ENCODE measurements at regions not wholly inside any gene's neighbourhood (a gene's known extent, or its start where the extent isn't known, plus 50 kb on each side); places are given as distances from the start of the nearest gene placed in this dataset.

DNA sequence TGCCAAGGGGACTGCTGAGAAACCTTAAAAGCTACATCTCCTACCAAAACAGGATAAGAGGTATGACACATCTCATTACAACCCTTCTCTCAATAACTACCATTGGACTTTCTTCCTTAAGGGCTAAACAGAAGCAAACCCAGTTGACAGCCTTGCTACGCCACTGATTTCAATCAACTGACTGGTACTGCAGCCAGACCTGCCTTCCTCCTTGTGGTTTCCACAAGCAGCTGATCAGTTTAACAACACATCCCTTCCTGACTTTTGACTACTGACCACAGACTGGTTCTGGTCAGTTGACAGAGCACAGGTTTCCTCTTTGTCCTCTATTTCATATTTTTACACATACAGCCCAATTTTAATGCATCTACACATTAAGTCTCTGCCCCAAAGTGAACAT, 108.8 kb downstream of the ADAMTS1 start:
- no peak for DNase-seq

DNA sequence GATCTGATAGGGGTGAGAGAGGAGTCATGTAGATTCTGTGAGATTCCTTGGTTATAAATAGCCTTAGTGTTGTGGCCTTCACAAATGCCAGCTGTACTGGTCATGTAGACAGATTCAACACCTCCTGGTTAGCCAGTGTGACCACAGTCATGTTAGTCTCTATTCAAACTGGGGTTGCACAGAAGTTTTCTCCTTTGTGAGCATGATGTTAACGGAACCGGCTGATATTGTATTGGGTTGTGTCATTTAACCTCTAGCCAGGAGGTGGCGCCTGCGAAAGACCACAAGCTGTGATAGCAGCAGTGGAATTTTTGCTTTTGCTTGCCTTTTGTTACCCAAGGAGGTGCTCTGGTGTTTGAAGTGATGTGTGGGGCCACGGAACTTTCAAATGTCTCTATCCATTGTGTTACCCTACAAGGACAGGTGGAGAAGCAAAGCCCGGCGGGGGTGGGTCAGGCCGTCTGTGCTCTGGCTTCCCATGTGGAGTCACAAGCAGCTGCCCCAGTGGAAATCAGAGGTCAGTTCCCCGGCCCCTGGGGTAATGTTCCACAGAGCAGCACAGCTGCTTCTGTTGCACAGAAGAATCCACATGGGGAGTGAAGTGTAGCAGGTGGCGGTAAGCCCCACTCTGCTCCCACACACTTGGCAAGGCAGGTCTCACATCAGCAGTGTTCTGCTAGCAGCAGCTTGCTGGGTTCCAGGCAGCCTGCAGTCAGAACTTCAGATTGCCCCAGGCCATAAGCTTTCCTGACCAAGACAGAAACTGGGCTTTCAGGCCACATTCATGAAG, 112.6 kb downstream of the ADAMTS1 start:
- DNase-seq = no peak

DNA sequence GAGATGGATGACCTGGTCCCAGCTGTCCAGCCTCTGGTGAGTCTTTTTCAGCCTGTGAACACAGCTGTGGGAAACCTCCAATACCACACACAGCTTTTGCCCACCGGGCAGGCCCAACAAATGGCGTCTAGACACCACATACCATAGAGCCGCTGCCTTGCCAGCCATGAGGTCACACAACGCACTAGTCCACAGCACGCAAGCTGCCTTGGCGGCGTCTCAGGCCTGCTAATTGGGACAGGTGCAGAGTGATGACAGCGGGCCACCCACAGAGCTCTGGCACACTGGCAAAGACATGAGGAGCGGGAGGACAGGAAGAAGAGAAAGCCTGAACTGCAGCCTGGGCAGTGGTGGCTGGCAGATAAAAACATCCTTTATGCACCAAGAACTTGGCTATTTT, 125.5 kb downstream of the ADAMTS1 start:
- peak; percentile 70 for DNase-seq

DNA sequence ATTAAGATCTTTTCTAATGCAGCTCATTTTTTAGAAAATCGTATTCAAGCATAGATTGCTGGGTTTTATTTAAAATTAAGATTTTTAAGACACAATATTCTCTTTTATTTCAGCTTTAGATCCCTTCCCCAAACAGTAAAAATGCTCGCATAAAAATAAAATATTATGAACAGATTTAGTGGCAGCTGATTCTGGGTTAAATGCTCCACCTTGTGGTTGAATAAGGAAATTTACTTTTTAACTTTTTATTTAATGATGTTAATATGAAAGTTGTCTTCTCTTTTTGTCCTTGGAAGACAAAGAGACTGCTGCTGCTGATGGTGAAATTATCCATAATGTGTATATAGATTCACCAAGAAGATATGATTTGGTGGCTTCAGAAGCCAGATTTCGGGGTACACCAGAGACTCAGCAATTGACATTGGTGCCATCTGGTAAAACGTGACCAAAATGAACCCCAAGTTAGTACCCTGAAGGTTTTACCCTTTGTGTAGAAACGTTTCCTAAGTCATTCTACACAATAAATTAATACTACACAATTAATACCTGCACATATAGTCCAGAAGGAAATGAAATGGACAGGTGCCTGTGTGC, 128.0 kb downstream of the ADAMTS1 start:
- no peak for DNase-seq

DNA sequence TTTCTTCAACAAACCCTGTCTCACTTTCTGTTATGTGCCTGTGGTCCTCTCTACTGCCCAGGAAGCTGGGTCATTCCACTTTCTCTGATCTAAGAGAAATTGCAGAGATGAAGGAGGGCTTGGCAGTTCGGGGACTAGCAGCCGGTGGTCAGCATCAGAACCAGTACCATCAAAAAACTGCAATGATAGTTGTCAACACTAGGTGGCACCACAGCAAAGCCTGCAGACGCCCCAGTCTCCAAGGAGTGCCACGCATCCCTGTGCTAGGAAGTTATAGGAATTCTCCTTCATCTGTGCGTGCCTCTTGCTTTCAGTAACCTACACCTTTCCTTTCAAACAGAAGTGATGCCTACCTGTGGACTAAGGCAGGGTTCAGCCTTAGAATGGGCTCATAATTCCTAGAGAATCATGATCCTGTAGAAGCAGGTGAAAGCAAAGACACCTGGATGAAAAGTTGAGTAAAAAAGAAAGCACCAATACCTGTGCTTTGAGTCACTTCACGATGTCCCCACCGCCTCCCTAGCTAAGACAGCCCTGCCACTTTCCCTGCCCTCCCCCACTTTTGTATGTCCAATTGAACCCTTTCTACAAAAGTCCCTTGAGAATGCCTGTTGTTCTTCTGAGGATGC, 129.2 kb downstream of the ADAMTS1 start:
- DNase-seq = peak; percentile 40

DNA sequence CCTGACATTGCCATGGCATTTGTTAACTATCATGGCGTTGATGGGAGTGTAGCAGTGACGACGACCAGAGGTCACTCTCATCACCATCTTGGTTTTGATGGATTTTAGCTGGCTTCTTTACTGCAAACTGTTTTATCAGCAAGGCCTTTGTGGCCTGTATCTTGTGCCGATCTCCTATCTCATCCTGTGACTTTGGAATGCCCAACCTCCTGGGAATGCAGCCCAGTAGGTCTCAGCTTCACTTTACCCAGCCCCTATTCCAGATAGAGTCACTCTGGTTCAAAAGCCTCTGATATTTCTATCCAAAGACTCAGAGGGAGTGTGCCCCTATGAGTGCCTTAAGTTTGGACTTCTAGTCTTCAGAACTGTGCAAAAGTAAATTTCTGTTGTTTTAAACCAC, 130.1 kb downstream of the ADAMTS1 start:
- DNase-seq = no peak

DNA sequence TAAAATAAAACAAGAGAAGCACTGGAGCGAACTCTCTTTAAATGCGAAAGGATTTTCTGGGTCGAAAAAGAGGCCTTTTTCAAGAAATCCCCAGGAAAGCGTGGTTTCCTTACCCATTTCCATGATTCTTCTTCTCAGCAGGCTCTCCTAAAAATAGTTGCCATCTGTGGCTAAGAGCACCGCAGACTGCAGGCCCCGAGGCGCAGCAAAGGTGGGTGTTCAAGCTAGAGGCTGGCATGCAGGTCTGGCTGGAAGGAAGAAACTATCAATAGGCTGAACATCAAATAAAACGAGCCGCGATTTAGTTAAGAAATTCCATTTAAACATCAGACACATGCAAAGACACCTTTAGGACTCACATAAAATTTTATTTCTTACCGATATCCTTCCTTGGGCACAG, 135.1 kb downstream of the ADAMTS1 start:
- no peak for DNase-seq

DNA sequence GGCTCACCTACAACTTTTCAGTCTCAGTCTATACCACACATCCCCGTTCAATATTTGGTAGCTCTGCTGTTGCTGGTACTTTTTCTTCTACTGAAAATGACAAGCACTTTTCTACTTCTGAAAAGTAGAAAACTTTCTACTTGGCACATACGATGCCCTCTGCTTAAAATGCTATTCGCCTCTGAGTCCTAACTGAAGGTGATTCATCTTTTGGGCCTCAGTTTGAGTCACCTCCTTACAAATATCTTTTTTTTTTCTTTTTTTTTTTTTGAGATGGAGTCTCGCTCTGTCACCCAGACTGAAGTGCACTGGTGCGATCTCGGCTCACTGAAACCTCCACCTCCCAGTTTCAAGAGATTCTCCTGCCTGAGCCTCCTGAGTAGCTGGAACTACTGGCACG, 136.0 kb upstream of the CYYR1 start:
- DNase-seq = no peak

DNA sequence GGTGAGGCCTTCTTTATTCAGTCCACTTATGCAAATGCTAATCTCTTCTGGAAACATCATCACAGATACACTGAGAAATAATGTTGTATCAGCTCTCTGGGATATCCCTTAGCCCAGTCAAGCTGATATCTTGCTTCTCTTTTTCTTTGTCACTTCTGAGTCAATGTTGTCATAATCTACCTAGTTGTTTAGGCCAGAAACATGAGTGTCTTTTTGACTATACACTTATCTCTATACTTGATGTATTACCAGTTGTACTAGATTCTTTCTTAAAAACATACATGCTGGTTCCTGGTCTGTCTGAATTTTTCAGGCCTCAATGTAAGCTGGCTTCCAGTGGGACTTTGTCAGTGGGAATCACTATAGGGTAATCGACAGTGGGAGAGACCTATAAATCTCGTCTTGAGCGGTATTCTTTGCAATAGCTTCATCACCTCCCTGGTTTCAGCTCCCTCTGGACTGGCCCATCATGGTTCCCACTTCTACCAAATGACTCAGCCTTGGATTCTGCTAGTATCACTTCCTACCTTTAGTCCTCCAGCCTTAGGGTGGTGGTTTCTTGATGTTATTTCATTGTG, 135.2 kb upstream of the CYYR1 start:
- no peak for DNase-seq

DNA sequence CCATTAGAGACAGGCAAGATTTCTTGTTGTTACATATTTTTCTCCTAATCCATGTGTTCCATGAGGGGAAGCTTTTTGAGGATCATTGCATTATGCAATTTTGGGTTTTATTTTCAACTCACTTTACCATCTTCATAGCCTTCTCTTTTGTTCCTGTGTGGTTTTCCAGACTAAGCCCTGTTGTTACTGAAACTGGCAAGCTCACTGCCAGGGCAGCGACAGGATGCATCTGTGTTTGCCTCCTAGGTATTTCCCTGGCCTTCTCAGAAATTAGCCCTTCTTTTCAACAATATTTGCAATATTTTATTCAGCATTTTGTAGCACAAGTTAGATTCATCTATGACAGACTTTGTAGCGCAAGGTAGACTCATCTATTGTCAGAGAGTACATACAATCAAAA, 134.2 kb upstream of the CYYR1 start:
- DNase-seq = no peak

DNA sequence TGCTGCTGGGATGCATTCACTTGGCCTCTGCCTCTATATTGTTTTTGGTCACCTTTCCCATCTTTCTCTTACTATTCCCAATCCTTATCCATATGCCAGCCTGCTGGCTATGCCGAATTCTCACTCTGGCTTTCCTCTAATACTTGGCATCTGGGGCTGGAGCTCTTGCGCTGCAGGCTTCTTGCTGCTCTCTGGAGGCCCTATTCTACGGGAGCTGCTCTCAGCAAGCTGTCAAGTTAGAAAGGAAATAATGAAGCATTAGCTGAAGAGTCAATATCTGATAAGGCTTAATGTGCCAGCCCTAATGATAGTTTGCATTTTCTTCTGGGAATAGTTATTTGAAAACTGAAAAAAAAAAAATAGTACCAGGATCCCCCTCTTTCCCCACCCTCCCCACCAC, 125.3 kb upstream of the CYYR1 start:
- no peak for DNase-seq

DNA sequence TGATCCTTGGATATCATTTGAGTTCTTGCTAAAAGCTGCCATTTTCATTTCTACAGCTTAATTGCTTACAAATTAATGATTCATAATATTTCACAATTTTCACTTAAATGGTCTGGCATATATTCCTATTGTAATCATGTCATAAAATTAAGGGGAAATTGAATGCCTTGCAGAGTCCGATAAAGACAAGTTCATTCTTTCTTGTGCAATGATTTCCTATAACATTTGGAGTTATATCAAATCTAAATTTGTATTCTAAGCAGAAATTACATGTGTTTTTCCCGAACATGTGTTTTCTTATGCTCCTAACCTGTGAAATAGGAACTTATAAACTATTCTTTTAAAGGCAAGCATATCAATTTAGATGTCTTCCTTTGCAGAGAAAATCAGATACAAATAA, 118.3 kb upstream of the CYYR1 start:
- DNase-seq = no peak

DNA sequence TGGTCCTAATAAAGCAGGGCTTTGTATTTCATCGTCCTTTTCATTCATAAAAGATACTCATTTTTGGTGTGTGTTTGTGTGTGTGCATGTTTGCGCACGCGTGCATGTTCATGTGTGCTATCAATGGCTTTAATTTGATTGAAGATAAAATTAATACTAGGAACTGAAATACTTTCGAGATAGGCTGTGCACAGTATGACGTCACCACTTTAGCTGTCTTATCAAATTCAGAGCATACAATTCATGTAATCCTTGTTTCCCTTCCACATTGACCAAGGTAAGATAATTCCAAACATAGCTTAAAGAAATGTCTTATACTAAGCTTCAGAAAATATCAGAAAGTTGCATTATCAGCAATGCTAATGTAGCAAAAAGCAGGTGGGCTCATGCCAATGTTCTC, 113.6 kb upstream of the CYYR1 start:
- no peak for DNase-seq

DNA sequence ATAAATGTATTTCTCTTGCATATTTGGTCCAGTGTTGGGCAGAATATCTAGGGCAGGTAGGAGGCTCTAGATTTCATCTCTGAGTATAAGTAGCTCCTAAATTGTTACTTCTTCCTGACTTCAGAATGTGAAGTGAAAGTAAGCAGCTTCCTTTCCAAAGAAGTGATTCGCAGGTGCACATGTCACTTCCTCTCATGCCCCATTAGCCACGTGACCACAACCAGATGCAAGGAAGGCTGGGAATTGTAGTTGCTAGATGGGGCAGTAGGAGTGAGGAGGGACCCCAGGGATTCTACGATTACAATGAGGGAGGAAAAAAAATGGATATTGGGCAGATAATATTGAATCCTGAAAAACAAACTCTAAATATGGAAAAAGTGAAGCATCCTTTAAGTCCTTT, 113.2 kb upstream of the CYYR1 start:
- DNase-seq = no peak

DNA sequence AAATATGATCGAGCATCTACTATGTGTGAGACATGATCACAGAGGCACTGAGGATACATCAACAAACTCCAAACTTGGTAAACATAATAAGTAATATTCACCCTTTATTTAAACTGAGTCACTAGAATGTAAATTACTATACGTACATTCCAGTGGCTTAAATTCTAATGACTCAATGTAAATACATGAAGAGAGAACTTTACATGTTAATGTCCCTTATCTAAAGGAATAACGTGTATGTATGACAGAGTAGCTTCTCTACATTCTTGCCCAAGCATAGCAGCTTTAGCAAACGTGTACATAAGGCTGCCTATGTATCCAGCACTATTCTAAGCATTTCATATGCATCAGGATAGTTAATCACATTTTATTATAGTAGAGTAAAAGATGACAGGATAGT, 111.8 kb upstream of the CYYR1 start:
- DNase-seq = no peak

DNA sequence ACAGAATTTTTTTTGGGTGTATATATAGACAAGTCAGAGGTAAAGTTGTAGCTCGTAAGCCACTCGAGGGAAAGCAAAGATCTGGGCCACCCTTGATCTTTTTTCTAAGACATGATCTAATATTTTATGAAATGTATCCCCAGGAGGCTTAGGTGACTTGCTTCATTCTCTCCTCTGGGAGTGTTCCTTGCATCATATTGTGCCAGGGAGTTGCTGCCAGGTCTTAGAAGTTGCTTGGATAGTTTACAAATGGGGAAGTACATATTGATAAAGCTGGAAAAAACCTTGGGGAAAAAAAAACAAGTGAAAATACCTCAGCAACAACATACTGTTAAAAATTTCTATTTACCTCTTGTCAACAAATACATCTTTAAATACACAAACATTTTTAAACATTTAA, 110.9 kb upstream of the CYYR1 start:
- no peak for DNase-seq

DNA sequence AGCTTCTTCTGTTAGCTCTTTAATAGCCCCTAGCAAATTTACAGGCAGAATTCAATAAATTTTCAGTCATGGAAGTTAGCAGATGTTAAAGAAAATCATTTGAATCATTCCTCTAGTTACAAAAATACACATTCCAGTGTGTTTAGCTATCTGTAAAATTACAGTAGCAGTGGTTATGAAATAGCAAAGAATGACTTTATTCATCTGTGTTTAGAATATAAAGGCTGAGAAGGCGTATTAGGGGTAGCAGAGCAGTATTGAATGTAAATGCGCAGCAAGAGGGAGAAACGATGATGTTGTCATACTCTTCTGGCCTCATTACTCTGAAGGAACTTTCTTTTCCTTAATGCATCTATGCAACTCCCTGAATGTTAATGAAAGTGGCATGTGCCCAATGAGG, 106.2 kb upstream of the CYYR1 start:
- no peak for DNase-seq

DNA sequence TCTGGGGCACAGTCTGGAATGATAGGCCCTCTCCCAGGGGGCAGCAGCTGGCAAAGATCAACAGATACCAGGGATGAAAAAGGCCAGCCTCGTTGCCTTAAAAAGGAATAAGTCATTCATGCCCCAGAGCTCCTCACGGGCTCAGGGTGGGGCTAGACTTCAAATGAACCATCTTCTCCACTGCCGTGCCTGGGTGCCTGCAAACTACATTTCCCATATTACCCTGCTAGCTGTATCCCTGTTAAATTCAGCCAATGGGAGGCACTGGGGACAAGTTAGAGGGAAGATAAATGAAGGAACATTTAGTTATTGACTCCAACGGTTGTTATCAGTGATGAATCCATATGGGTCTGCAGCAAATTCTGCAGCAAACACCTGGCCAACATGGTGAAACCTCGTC, 101.2 kb upstream of the CYYR1 start:
- no peak for DNase-seq

DNA sequence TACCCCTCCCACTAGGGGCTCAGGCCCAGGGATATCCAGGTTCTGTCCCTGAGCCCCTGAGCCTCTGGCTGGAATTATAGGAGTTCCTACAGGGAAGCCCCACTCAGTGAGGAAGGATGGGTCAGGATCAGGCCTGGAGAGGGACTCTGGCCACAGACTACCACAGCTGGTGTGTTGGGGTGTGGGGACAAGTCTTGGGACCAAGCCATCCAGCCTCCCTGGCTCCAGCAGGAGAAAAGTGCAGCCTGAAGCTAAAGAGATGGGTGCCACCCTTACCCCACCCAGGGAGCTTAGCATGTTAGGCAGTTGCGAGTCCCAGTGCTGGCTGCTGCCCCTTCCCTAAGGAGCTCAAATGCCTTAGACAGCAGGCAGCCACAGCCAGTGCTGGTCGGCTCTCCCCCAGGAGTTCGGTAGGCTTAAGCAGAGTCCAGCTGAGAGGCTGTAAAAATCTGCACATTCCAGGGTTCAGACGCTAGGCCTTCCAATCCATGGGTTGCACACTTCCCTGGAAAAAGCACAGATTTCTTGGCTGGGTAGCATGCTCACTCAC, 96.2 kb upstream of the CYYR1 start:
- no peak for DNase-seq

DNA sequence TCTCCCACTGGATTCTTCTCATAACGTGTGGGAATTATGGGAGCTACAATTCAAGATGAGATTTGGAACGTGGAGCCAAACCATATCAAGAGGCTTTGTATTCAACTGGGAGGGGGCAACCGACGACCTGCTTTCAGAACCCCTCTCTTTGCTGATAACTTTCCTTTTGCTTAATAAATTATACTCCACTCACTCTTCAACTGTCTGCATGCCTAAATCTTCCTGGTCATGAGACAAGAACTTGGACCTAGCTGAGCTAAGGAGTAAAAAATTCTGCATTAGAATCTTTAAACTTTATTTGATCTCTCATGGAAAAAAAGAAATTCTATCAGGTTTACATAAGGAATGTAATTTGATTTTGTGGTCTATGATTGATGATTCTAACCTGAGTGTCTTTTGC, 86.7 kb upstream of the CYYR1 start:
- no peak for DNase-seq

DNA sequence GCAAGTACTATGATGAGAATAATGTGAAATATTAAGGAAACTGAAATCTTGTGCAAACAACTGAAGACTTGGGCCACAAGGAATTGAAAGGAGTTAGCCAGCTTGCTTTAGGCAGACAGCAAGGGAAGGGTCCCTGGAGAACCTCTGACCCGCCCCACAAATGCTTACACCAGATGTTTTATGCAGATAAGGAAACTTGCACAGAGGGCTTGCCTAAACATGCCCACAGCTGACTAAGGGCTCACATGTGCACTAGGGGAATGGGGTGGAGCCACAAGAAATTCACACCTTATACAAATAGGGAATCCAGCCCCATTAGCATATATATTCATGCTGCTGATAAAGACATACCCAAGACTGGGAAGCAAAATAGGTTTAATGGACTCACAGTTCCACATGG, 86.1 kb upstream of the CYYR1 start:
- no peak for DNase-seq

DNA sequence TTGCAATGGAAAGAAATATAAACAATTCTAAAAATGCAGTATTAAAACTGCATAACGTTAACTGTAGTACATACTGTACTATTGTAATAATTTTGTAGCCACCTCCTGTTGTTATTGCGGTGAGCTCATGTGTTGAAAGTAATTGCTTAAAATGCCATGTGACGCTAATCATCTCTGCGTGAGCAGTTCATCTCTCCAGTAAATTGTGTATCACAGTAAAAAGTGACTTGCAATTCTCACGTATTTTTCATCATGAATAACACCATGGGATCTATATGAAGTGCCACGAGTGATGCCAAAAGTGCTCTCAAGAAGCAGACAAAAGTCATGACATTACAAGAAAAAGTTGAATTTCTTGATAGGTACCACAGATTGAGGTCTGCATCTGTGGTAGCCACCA, 82.4 kb upstream of the CYYR1 start:
- DNase-seq = no peak

DNA sequence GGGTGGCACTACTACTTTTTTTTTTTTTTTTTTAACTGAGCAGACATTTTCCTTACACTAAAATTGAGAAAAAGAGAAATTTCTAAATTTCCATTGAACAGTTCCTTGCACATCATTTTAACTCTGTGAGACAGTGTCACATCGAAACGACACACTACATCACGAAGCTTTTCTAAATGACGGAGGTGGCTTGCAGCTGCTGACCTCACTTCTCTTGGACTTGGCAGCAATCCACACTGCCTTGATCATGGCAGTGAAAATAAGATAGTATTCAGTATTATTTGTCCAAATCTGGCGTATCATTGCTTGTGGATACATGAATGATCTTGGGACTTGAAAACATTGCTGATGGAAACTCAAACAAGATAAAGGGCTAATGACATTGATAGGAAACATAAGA, 80.3 kb upstream of the CYYR1 start:
- DNase-seq = no peak

DNA sequence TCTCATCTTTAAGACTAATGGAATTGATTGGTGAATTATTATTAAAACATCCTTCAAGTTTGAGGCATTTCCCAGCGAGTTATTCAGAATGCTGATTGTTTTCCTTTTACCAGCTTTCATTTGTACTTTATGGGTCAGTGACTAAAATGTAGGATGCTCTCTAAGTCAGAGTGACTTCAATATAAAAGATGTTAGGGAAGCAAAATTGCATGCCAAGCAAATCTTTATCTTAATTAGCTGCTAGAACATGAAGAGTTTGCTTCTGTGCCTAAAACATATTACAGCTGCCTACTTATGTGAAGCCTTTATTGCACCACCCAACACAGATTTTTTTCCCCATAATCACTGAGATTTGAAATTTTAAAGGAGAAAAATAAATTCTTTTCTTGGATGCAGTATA, 79.8 kb upstream of the CYYR1 start:
- no peak for DNase-seq

Data from NCI-H1092 (cell line).